ENCODE measurements at regions not wholly inside any gene's neighbourhood (a gene's known extent, or its start where the extent isn't known, plus 50 kb on each side); places are given as distances from the start of the nearest gene placed in this dataset.

DNA sequence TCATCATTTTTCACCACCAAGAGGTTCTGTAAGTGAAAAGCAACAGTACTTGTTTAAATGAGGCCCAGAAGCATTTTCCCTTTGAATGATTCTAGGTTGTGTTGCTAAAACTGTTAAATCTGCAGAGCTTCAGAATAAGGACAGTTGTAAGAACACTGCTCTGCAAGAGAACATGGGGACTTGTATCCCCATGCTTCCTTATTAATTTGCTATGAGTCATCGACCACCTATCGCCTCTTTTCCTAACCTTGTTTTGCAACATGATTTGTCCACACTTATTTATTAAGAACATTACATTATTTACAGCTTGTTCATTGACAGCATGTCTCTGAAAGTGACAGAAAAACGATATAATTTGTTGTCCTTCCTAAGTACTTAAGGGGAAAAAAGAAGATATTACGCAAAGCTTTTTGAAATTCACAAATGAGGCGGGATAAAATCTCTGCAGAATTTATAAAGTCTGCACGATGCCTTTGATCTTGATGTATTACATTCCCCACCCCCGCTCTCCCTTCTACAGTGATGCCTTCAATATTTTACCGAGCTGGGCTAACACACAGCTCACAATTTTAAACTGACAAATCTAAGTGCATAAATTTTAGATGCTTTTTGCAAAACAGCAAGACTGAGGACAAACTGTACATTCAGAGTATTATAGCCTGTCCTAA is 220.0 kb upstream of the SPTLC3 start:
- DNase-seq (ENCODE audit: low spot score) (no peak), ATAC-seq (no peak)
- ChIA-PET POLR2A (no interaction called here), CTCF (interaction anchor here (1.0 kb wide), 1 partner anchor 10 kb away, joined by 5 read pairs; no protein-coding TSS in a partner anchor)
- Mint-ChIP-seq H3K4me3 (no peak overlapping the region), H3K36me3 (no peaks in the 10 kb centered on the region), H3K4me1 (peaks cover 20% of the 10 kb centered on the region), H3K27me3 (ENCODE audit: low read depth) (peaks cover 4% of the 10 kb centered on the region), H3K27ac (no peak overlapping the region), H3K9me3 (peaks cover 5% of the 10 kb centered on the region; the same call in 1 of the 2 replicates)
- TF ChIP-seq, protein P1, sequence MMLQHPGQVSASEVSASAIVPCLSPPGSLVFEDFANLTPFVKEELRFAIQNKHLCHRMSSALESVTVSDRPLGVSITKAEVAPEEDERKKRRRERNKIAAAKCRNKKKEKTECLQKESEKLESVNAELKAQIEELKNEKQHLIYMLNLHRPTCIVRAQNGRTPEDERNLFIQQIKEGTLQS (CRISPR knock-in tag; conservative IDR thresholded peaks at IDR 0.05), result no peak
- TF ChIP-seq, protein P2, sequence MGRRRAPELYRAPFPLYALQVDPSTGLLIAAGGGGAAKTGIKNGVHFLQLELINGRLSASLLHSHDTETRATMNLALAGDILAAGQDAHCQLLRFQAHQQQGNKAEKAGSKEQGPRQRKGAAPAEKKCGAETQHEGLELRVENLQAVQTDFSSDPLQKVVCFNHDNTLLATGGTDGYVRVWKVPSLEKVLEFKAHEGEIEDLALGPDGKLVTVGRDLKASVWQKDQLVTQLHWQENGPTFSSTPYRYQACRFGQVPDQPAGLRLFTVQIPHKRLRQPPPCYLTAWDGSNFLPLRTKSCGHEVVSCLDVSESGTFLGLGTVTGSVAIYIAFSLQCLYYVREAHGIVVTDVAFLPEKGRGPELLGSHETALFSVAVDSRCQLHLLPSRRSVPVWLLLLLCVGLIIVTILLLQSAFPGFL (CRISPR knock-in tag; IDR thresholded peaks at IDR 0.05; ENCODE audit: borderline replicate concordance), result no peak
- TF ChIP-seq NR2C2 (CRISPR knock-in tag; IDR thresholded peaks at IDR 0.05) (no peak), ELF4 (CRISPR knock-in tag; IDR thresholded peaks at IDR 0.05; ENCODE audit: low read depth) (no peak), EMX1 (CRISPR knock-in tag; IDR thresholded peaks at IDR 0.05) (no peak), IRF2 (CRISPR knock-in tag; IDR thresholded peaks at IDR 0.05; ENCODE audit: borderline replicate concordance, low read depth) (no peak), TP53 (CRISPR knock-in tag; IDR thresholded peaks at IDR 0.05) (no peak), ZNF263 (CRISPR knock-in tag; IDR thresholded peaks at IDR 0.05; ENCODE audit: low read depth) (no peak), FOXP1 (CRISPR knock-in tag; IDR thresholded peaks at IDR 0.05; ENCODE audit: borderline replicate concordance) (no peak), JAZF1 (CRISPR knock-in tag; IDR thresholded peaks at IDR 0.05) (no peak), GTF2I (CRISPR knock-in tag; conservative IDR thresholded peaks at IDR 0.05) (no peak)
- TF ChIP-seq, protein P3, sequence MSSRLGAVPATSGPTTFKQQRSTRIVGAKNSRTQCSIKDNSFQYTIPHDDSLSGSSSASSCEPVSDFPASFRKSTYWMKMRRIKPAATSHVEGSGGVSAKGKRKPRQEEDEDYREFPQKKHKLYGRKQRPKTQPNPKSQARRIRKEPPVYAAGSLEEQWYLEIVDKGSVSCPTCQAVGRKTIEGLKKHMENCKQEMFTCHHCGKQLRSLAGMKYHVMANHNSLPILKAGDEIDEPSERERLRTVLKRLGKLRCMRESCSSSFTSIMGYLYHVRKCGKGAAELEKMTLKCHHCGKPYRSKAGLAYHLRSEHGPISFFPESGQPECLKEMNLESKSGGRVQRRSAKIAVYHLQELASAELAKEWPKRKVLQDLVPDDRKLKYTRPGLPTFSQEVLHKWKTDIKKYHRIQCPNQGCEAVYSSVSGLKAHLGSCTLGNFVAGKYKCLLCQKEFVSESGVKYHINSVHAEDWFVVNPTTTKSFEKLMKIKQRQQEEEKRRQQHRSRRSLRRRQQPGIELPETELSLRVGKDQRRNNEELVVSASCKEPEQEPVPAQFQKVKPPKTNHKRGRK (CRISPR knock-in tag; IDR thresholded peaks at IDR 0.05; ENCODE audit: borderline replicate concordance), result no peak
- TF ChIP-seq, protein P4, sequence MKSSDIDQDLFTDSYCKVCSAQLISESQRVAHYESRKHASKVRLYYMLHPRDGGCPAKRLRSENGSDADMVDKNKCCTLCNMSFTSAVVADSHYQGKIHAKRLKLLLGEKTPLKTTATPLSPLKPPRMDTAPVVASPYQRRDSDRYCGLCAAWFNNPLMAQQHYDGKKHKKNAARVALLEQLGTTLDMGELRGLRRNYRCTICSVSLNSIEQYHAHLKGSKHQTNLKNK (CRISPR knock-in tag; IDR thresholded peaks at IDR 0.05), result no peak
- TF ChIP-seq, protein P5, sequence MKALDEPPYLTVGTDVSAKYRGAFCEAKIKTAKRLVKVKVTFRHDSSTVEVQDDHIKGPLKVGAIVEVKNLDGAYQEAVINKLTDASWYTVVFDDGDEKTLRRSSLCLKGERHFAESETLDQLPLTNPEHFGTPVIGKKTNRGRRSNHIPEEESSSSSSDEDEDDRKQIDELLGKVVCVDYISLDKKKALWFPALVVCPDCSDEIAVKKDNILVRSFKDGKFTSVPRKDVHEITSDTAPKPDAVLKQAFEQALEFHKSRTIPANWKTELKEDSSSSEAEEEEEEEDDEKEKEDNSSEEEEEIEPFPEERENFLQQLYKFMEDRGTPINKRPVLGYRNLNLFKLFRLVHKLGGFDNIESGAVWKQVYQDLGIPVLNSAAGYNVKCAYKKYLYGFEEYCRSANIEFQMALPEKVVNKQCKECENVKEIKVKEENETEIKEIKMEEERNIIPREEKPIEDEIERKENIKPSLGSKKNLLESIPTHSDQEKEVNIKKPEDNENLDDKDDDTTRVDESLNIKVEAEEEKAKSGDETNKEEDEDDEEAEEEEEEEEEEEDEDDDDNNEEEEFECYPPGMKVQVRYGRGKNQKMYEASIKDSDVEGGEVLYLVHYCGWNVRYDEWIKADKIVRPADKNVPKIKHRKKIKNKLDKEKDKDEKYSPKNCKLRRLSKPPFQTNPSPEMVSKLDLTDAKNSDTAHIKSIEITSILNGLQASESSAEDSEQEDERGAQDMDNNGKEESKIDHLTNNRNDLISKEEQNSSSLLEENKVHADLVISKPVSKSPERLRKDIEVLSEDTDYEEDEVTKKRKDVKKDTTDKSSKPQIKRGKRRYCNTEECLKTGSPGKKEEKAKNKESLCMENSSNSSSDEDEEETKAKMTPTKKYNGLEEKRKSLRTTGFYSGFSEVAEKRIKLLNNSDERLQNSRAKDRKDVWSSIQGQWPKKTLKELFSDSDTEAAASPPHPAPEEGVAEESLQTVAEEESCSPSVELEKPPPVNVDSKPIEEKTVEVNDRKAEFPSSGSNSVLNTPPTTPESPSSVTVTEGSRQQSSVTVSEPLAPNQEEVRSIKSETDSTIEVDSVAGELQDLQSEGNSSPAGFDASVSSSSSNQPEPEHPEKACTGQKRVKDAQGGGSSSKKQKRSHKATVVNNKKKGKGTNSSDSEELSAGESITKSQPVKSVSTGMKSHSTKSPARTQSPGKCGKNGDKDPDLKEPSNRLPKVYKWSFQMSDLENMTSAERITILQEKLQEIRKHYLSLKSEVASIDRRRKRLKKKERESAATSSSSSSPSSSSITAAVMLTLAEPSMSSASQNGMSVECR (CRISPR knock-in tag; IDR thresholded peaks at IDR 0.05; ENCODE audit: borderline replicate concordance), result no peak
- TF ChIP-seq, protein P6, sequence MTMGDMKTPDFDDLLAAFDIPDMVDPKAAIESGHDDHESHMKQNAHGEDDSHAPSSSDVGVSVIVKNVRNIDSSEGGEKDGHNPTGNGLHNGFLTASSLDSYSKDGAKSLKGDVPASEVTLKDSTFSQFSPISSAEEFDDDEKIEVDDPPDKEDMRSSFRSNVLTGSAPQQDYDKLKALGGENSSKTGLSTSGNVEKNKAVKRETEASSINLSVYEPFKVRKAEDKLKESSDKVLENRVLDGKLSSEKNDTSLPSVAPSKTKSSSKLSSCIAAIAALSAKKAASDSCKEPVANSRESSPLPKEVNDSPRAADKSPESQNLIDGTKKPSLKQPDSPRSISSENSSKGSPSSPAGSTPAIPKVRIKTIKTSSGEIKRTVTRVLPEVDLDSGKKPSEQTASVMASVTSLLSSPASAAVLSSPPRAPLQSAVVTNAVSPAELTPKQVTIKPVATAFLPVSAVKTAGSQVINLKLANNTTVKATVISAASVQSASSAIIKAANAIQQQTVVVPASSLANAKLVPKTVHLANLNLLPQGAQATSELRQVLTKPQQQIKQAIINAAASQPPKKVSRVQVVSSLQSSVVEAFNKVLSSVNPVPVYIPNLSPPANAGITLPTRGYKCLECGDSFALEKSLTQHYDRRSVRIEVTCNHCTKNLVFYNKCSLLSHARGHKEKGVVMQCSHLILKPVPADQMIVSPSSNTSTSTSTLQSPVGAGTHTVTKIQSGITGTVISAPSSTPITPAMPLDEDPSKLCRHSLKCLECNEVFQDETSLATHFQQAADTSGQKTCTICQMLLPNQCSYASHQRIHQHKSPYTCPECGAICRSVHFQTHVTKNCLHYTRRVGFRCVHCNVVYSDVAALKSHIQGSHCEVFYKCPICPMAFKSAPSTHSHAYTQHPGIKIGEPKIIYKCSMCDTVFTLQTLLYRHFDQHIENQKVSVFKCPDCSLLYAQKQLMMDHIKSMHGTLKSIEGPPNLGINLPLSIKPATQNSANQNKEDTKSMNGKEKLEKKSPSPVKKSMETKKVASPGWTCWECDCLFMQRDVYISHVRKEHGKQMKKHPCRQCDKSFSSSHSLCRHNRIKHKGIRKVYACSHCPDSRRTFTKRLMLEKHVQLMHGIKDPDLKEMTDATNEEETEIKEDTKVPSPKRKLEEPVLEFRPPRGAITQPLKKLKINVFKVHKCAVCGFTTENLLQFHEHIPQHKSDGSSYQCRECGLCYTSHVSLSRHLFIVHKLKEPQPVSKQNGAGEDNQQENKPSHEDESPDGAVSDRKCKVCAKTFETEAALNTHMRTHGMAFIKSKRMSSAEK (CRISPR knock-in tag; IDR thresholded peaks at IDR 0.05; ENCODE audit: borderline replicate concordance), result no peak

Measured in WTC11 (cell line).